Heart left ventricle (tissue), 13 donors: ENCODE measurements at regions not wholly inside any gene's neighbourhood (a gene's known extent, or its start where the extent isn't known, plus 50 kb on each side); places are given as distances from the start of the nearest gene placed in this dataset.

Source experiments
- CTCF ChIP-seq, 12 donors: fragments of 200-600 bp; sonication (generic) in 4 of 12; IDR thresholded peaks; one replicate each; pipeline versions ENCODE4 v1.5.0 to v1.8.0; 2018 to 2022; ENCODE audit warnings: antibody characterized with exemption in 12 of 12, mild to moderate bottlenecking in 5 of 12
- POLR2A ChIP-seq, 2 donors: fragments of 450-650 bp; IDR thresholded peaks; one replicate each; pipeline ENCODE4 v1.6.1; 2017; ENCODE audit warnings: antibody characterized with exemption in 2 of 2, mild to moderate bottlenecking in 2 of 2, moderate library complexity in 2 of 2
- donor health status: ischemic (EF 13 %, LVEDD 7.1; RV severe dilation, severe dysfunction).
- donor health status: DM: no; HTN: yes; CAD: no.
- donor health status: DM: no; HTN: no; CAD: no.
- donor health status: ischemic (EF 25% LVEDD 6.9; RV normal size, moderate dysfunction).
- donor health status: ischemic (EF 25% LVEDD 5.7; RV mildly dilated, moderate dysfunction).
- donor health status: ischemic (EF 35%, LVEDD 5.7; RV mildly dilated, moderate dysfunction).
- donor health status: nonischemic (EF 11% LVEDD 7.7; RV severe dilation, severe dysfunction).
- donor health status: DM: yes; HTN: yes; CAD: no.
- donor health status: PGD.
- donor health status: ischemic (EF 29% LVEDD 5.4; RV normal size, mild dysfunction).
- donor health status: nonischemic (EF 23%, LVEDD 6.1; RV moderate dilation, normal function).

DNA sequence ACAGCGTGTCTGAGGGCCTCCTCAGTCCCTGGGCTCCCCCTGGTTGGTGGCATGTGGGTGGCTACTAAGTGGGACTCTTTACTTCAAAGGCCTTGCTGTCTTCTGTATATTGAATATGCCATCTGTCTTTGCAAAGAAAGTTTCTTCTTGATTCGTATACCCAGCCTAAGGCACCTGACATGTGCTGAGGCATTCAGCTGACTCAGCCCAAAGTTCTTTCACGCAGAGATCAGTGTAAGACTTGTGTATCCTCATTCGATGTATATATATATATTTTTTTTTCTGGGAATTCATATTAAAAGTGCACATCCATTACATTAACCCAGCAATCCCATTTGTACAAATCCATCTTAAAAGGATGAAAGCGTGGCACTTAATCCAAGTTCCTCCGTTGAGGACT lies 115.1 kb upstream of the PMEPA1 start:
- TF ChIP-seq CTCF (IDR thresholded peaks at IDR 0.05) (no peak), POLR2A (IDR thresholded peaks at IDR 0.05) (no peak)
